A549 (cell line): ENCODE measurements at regions not wholly inside any gene's neighbourhood (a gene's known extent, or its start where the extent isn't known, plus 50 kb on each side); places are given as distances from the start of the nearest gene placed in this dataset.

Experiments
- ATAC-seq, 2 experiments: fragments of 200-7000 bp in 1 of 2; fragments of >200 bp in 1 of 2; cut with Nextera tagmentation in 1 of 2; cut with Tn5 transposase in 1 of 2; 3 replicates each; pipeline versions ENCODE4 v1.8.0 to v1.9.1; 2018 to 2020; ENCODE audit warnings: mild to moderate bottlenecking in 1 of 2, moderate library complexity in 1 of 2
- CTCF ChIA-PET: fragments of 300-600 bp; sonication (Branson Sonifier 250); formaldehyde crosslinking; extraction: SDS; loops from one replicate; lab custom pipeline; 2021; ENCODE audit warnings: antibody characterized with exemption, inconsistent platforms; lab: Yijun Ruan, JAX
- POLR2A ChIA-PET: fragments of 350-600 bp; formaldehyde crosslinking; extraction: SDS; loops from one replicate; lab custom pipeline; 2021; ENCODE audit warnings: antibody characterized with exemption, inconsistent platforms; lab: Yijun Ruan, JAX
- DNase-seq, 2 experiments: peaks; one replicate each; pipeline versions ENCODE4 v3.0.0 to v3.0.0-alpha.2; 2011 to 2016; ENCODE audit warnings: low read depth in 1 of 2, low spot score in 1 of 2
- FAIRE-seq: peaks from 2 replicates; lab custom pipeline; 2011; peaks lifted over from hg19 to GRCh38; lab: Jason Lieb, UNC
- H3K27ac ChIP-seq, 2 experiments: fragments of >200 bp; sonication (Bioruptor Twin); formaldehyde crosslinking; 3 replicates each; pipeline ENCODE4 v1.5.1; 2016 to 2017
- H3K4me1 ChIP-seq: fragments of >200 bp; sonication (Bioruptor Twin); formaldehyde crosslinking; 3 replicates; pipeline ENCODE4 v1.6.1; 2016
- H3K4me2 ChIP-seq: fragments of >200 bp; sonication (Bioruptor Twin); formaldehyde crosslinking; 3 replicates; pipeline ENCODE4 v1.6.1; 2016
- H3K4me3 ChIP-seq: fragments of >200 bp; sonication (Bioruptor Twin); formaldehyde crosslinking; 3 replicates; pipeline ENCODE4 v1.5.1; 2016
- H3K9me3 ChIP-seq: fragments of >200 bp; sonication (Bioruptor Twin); formaldehyde crosslinking; 3 replicates; pipeline ENCODE4 v1.6.1; 2016
- CBX2 ChIP-seq: fragments of 200-600 bp; sonication (generic); IDR thresholded peaks from 2 replicates; pipeline ENCODE4 v1.6.1; 2016; ENCODE audit warnings: low read depth, mild to moderate bottlenecking, borderline replicate concordance
- ESRRA ChIP-seq: fragments of 150-350 bp; IDR thresholded peaks from 2 replicates; pipeline ENCODE4 v1.6.1; 2014; ENCODE audit warnings: mild to moderate bottlenecking, low read length, borderline replicate concordance
- FOSB ChIP-seq: fragments of 250-450 bp; sonication (Bioruptor Pico); IDR thresholded peaks from 2 replicates; pipeline ENCODE4 v1.5.0; 2020; ENCODE audit warnings: mild to moderate bottlenecking, moderate library complexity
- HOXA7 ChIP-seq: fragments of 250-450 bp; sonication (Bioruptor Pico); IDR thresholded peaks from 2 replicates; pipeline ENCODE4 v1.5.0; 2020; ENCODE audit warnings: mild to moderate bottlenecking, moderate library complexity
- KDM1A ChIP-seq: fragments of 200-600 bp; sonication (generic); IDR thresholded peaks from 2 replicates; pipeline ENCODE4 v1.6.1; 2016; ENCODE audit warnings: low read depth, mild to moderate bottlenecking
- MAFK ChIP-seq: fragments of 450-650 bp; IDR thresholded peaks from 2 replicates; pipeline ENCODE4 v1.6.1; 2014; ENCODE audit not compliant: partially characterized antibody
- MAZ ChIP-seq: fragments of 150-350 bp; IDR thresholded peaks from 2 replicates; pipeline ENCODE4 v1.6.1; 2014; ENCODE audit warnings: antibody characterized with exemption, low read depth, low read length, borderline replicate concordance
- POLR2AphosphoS2 ChIP-seq: conservative IDR thresholded peaks from 2 replicates; pipeline ENCODE4 v1.6.1; 2012; ENCODE audit warnings: low read length, improper control_type of control experiment, inconsistent platforms
- RFX5 ChIP-seq: fragments of 450-650 bp; IDR thresholded peaks from 2 replicates; pipeline ENCODE4 v1.7.1; 2014; ENCODE audit warnings: antibody characterized with exemption, mild to moderate bottlenecking, moderate library complexity
- SMC3 ChIP-seq: fragments of >200 bp; sonication (Bioruptor Twin); formaldehyde crosslinking; IDR thresholded peaks from 3 replicates; pipeline ENCODE4 v1.6.1; 2018; ENCODE audit warnings: inconsistent platforms
- SREBF2 ChIP-seq: fragments of 450-650 bp; IDR thresholded peaks from 2 replicates; pipeline ENCODE4 v1.6.1; 2014; ENCODE audit warnings: mild to moderate bottlenecking, moderate library complexity
- TFCP2L1 ChIP-seq: fragments of 250-450 bp; sonication (Bioruptor Pico); IDR thresholded peaks from 2 replicates; pipeline ENCODE4 v1.5.0; 2021; ENCODE audit warnings: mild to moderate bottlenecking
- ZFP36 ChIP-seq: fragments of 450-650 bp; IDR thresholded peaks from 2 replicates; pipeline ENCODE4 v1.6.1; 2014; ENCODE audit warnings: borderline replicate concordance; ENCODE audit not compliant: partially characterized antibody
- WGBS: methylation state at CpG from one replicate; pipeline ENCODE4 v1.1.6; 2017; ENCODE audit errors: missing lambda C conversion rate; 5-methylcytosine and 5-hydroxymethylcytosine counted together
- TF ChIP-seq, protein P1 (sequence below): fragments of >200 bp; sonication (Bioruptor Twin); formaldehyde crosslinking; IDR thresholded peaks from 2 replicates; pipeline ENCODE4 v1.6.1; 2016
- TF ChIP-seq, protein P2 (sequence below): fragments of 150-350 bp; IDR thresholded peaks from 2 replicates; pipeline ENCODE4 v1.6.1; 2014; ENCODE audit warnings: low read depth, mild to moderate bottlenecking, low read length
- TF ChIP-seq, protein P3 (sequence below): fragments of 250-450 bp; sonication (Bioruptor Pico); IDR thresholded peaks from 2 replicates; pipeline ENCODE4 v1.5.0; 2021; ENCODE audit warnings: mild to moderate bottlenecking, moderate library complexity, borderline replicate concordance
- TF ChIP-seq, protein P4 (sequence below): IDR thresholded peaks from 2 replicates; pipeline ENCODE4 v1.6.1; 2012
- TF ChIP-seq, protein P5 (sequence below): fragments of >200 bp; sonication (Bioruptor Twin); formaldehyde crosslinking; IDR thresholded peaks from 3 replicates; pipeline ENCODE4 v1.5.1; 2016
- TF ChIP-seq, protein P6 (sequence below): fragments of >200 bp; sonication (Bioruptor Twin); formaldehyde crosslinking; IDR thresholded peaks from 3 replicates; pipeline ENCODE4 v1.6.1; 2016

DNA sequence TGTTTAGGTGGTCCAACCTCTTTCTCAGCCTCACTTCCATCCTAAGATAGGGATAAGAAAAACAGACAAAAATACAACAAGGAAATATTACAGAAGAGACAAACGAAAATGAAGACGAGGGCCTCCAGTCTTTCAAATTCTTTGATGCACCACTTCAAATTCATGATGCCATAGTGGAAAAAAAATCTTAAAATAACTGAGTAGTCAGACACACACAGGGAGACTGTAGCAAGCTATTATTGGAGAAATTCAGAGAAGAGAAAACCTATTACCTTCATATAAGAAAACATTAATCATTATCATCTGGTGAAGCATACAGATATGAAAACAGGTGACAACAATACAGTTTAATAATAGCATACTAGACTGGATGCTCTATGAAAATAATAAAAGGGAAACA, 548.2 kb downstream of the KCTD12 start:
- Histone ChIP-seq H3K4me3 (no peak overlapping the region), H3K4me2 (no peak overlapping the region), H3K4me1 (no peaks in the 10 kb centered on the region), H3K9me3 (no peaks in the 10 kb centered on the region), H3K27ac (no peak overlapping the region)
- FAIRE-seq, result no peak
- no peak for ATAC-seq
- no peak for TF ChIP-seq KDM1A
- no peak for TF ChIP-seq RFX5
- TF ChIP-seq ESRRA, result no peak
- ChIA-PET CTCF (no interaction called here), POLR2A (no interaction called here)
- no peak for DNase-seq
- 5% methylated on average over 2 of the region's 2 CpGs for WGBS

DNA sequence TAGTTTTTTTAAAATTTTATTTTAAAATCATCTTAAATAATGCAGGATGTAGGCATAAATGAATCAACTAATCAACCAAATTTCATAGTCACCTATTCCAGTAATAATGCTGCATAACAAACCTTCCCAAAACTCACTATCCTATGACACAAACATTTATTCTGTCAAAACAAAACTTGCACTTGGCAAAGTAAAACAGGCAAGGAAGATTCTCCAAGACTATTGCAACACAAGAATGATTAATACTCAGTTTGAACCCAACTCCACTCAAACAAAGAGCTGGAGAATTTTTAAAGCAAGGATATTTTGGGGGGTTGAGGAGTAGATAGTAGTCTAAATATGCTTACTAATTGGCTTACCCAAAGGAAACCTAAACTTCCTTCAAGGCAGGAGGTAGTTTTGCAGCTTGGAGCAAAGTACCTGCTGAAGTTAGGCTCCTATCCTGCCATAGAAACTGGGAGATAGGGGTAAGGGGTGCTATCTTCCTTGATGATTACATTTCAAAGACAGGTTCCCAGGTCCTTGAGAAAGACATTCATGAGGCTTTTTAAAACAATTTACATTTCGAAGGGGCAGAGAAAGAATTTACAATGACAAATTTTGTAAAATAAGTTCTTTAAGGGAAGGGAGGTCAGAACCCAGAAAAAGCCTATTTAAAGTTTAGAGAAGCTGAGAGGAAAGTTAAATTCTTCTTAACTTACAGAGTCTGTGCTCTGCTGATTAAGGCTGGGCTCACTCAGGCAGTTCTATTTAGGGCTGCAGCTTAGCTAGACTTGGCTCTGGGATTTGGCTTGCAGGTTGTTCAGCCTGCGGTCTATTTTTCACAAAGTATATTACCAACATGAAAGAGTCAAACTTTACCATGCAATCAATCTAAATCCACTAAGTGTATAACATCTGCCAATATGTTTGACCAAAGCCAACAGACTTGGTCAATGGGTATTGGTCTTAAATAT, 549.0 kb downstream of the KCTD12 start:
- FAIRE-seq, result no peak
- DNase-seq, result no peak
- ChIA-PET POLR2A (no interaction called here), CTCF (no interaction called here)
- TF ChIP-seq, protein P1, sequence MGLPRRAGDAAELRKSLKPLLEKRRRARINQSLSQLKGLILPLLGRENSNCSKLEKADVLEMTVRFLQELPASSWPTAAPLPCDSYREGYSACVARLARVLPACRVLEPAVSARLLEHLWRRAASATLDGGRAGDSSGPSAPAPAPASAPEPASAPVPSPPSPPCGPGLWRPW, result no peak
- TF ChIP-seq, protein P2, sequence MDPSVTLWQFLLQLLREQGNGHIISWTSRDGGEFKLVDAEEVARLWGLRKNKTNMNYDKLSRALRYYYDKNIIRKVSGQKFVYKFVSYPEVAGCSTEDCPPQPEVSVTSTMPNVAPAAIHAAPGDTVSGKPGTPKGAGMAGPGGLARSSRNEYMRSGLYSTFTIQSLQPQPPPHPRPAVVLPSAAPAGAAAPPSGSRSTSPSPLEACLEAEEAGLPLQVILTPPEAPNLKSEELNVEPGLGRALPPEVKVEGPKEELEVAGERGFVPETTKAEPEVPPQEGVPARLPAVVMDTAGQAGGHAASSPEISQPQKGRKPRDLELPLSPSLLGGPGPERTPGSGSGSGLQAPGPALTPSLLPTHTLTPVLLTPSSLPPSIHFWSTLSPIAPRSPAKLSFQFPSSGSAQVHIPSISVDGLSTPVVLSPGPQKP, result no peak
- TF ChIP-seq MAFK (no peak), CBX2 (no peak), MAZ (no peak), SMC3 (no peak), HOXA7 (CRISPR knock-in tag) (no peak), KDM1A (no peak), SREBF2 (no peak), TFCP2L1 (CRISPR knock-in tag) (no peak), ZFP36 (no peak), FOSB (CRISPR knock-in tag) (no peak), POLR2AphosphoS2 (no peak)
- TF ChIP-seq, protein P3, sequence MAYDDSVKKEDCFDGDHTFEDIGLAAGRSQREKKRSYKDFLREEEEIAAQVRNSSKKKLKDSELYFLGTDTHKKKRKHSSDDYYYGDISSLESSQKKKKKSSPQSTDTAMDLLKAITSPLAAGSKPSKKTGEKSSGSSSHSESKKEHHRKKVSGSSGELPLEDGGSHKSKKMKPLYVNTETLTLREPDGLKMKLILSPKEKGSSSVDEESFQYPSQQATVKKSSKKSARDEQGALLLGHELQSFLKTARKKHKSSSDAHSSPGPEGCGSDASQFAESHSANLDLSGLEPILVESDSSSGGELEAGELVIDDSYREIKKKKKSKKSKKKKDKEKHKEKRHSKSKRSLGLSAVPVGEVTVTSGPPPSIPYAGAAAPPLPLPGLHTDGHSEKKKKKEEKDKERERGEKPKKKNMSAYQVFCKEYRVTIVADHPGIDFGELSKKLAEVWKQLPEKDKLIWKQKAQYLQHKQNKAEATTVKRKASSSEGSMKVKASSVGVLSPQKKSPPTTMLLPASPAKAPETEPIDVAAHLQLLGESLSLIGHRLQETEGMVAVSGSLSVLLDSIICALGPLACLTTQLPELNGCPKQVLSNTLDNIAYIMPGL (CRISPR knock-in tag), result no peak
- TF ChIP-seq, protein P4, sequence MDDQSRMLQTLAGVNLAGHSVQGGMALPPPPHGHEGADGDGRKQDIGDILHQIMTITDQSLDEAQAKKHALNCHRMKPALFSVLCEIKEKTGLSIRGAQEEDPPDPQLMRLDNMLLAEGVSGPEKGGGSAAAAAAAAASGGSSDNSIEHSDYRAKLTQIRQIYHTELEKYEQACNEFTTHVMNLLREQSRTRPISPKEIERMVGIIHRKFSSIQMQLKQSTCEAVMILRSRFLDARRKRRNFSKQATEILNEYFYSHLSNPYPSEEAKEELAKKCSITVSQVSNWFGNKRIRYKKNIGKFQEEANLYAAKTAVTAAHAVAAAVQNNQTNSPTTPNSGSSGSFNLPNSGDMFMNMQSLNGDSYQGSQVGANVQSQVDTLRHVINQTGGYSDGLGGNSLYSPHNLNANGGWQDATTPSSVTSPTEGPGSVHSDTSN, result no peak
- TF ChIP-seq, protein P5, sequence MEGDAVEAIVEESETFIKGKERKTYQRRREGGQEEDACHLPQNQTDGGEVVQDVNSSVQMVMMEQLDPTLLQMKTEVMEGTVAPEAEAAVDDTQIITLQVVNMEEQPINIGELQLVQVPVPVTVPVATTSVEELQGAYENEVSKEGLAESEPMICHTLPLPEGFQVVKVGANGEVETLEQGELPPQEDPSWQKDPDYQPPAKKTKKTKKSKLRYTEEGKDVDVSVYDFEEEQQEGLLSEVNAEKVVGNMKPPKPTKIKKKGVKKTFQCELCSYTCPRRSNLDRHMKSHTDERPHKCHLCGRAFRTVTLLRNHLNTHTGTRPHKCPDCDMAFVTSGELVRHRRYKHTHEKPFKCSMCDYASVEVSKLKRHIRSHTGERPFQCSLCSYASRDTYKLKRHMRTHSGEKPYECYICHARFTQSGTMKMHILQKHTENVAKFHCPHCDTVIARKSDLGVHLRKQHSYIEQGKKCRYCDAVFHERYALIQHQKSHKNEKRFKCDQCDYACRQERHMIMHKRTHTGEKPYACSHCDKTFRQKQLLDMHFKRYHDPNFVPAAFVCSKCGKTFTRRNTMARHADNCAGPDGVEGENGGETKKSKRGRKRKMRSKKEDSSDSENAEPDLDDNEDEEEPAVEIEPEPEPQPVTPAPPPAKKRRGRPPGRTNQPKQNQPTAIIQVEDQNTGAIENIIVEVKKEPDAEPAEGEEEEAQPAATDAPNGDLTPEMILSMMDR, result no peak
- TF ChIP-seq, protein P6, sequence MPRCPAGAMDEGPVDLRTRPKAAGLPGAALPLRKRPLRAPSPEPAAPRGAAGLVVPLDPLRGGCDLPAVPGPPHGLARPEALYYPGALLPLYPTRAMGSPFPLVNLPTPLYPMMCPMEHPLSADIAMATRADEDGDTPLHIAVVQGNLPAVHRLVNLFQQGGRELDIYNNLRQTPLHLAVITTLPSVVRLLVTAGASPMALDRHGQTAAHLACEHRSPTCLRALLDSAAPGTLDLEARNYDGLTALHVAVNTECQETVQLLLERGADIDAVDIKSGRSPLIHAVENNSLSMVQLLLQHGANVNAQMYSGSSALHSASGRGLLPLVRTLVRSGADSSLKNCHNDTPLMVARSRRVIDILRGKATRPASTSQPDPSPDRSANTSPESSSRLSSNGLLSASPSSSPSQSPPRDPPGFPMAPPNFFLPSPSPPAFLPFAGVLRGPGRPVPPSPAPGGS, result no peak
- Histone ChIP-seq H3K4me3 (no peak overlapping the region), H3K27ac (no peak overlapping the region), H3K4me1 (no peaks in the 10 kb centered on the region), H3K4me2 (no peak overlapping the region), H3K9me3 (no peaks in the 10 kb centered on the region)
- ATAC-seq, result no peak
- WGBS, result 35% methylated on average over 2 of the region's 2 CpGs
